HG02840 (cell line): ENCODE measurements at regions not wholly inside any gene's neighbourhood (a gene's known extent, or its start where the extent isn't known, plus 50 kb on each side); places are given as distances from the start of the nearest gene placed in this dataset.
A peak's percentile ranks its signal among the peaks of the same experiment; 100 is the strongest.

ENCODE experiments used
- ATAC-seq: cut with Tn5 transposase; IDR thresholded peaks from one replicate; pipeline ENCODE4 v1.9.1; 2021; ENCODE audit warnings: mild to moderate bottlenecking, moderate library complexity, moderate number of reproducible peaks; ENCODE audit not compliant: unreplicated experiment, low FRiP score

DNA sequence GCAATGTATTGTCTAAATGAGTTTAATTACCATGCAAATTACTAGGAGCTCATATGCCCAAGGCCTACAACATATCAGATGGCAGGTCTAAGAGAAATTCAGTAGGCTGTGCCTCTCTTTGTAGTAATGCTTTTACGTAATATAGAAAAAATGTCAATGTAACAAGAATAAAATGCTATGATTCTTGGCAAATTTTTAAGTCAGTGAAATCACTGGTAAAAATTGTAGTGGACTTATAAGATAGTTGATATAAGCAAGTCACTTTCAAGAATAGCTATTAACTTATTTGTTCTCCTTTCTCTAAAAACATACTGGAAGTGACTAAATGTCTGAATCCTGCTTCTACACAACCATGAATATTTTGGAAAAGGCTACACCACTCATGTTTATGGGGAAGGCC is 707.8 kb downstream of the TUSC7 start:
- ATAC-seq: no peak

- ATAC-seq: no peak
These were observed 717.5 kb downstream of the TUSC7 start for GRCh38 chr3:117427081-117427480.

- ATAC-seq: no peak
These were observed 723.8 kb downstream of the TUSC7 start for GRCh38 chr3:117433427-117433826.

DNA sequence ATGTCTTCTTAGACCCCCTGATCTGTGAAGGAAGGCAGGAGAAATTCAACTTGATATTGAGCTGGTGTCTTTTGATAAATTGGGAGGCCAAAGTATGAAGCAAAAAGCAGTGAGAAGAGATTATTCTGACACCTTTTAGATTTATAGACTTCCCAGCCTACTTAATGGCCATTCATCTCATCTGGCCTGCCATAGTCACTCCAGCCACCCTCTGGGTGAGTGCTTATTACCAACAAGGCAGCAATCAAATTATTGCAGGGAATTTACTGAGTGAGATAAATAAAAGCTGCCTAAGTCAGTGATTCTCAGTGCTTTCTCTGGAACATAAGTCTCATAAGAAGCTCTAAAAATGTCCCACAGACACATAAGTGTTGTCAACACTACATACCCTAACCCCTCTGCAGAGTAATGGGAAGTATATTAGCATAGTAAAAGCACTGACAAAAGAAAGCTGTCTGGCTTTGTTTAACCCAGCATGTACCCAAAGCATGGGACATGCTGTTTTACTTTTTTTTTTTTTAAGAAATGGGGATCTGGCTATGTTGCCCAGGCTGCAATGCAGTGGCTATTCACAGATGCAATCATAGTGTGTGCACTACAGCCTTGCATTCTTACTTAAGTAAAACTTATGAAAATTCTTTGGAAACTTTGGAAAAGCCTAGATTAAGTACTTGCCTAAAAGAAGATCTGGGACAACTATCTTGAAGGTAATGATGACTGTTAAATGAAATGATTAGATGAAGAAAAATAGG is 725.3 kb downstream of the TUSC7 start:
- ATAC-seq: no peak

DNA sequence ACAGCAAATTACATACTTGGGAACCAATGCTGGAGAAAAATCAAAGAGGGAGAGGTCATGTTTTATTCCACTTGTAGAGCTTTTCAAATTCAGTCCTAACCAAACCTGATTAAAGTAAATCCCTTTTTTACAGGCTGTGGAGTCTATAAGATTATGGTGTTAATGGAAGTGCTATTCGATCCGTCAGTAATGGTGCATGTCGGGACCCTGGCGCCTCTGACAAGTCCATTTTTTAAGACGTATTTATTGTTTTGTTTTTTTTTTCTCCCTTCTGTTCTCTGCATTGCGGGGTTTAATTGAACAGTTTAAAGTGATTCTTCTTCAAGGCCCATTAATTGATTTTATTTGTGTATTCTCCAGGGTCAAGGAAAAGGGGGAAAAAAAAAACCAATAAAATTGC is 725.9 kb downstream of the TUSC7 start:
- ATAC-seq: no peak

DNA sequence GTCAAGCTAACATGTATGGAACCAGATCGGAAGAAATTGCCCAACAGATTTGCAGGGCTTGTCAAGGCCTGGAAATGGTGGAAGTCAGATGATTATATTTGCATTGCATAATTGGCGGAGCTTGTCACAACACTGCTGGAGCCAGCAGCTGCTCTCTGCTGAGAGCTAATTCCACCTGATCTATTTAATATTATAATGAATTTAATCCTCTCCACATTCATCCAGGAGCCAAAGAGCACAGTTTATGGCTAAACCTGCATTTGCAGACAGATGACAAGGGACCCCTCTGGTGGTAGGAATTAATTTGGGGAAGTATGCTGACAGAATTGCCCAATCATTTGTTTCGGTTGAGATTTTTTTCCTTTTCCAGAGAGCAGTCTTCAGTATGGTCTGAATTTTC is 730.2 kb downstream of the TUSC7 start:
- no peak for ATAC-seq

GRCh38 chr3:117441851-117442250 is 732.3 kb downstream of the TUSC7 start:
- ATAC-seq: no peak

- no peak for ATAC-seq
These were observed 733.0 kb downstream of the TUSC7 start for GRCh38 chr3:117442566-117442965.

- ATAC-seq: no peak
These were observed 733.4 kb downstream of the TUSC7 start for GRCh38 chr3:117443014-117443413.

DNA sequence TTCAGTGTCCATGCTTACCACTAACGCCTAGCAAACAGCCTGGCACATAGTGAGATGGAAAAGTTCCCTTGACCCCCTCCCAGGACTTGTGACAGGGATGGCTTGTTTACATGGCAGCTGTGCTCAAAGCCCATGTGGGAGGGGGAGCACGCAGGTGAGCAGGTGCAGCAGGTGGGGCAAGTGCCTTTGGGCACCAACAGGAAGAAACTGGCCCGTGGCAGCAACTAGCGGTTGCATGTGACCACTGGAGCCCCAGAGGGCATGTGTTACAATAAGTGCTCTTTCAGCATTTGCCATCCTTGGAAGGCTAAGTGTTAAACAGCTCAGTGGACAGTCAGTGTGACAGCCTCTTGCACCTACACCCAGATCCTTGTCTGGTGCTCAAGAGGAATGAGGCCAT is 734.6 kb downstream of the TUSC7 start:
- ATAC-seq: no peak

DNA sequence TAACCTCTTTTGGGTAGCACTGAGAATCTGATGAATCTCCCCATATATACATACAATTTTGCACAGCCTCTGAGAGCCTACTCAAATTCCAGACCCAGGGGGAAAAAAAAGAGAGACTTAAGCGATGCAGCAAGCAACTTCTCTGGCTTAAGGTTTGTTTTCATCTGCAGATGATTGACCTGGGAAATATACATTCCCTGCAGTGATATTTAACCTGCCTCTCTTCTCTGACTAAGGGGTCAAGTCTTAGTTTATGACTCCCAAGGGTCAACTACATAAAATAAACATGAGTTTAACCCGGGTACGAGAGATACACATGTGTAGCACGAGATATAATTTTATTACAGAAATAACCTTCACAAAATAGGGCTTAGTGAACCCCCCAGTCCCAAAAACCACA is 737.8 kb downstream of the TUSC7 start:
- no peak for ATAC-seq

GRCh38 chr3:117450026-117450425 is 740.4 kb downstream of the TUSC7 start:
- no peak for ATAC-seq

- no peak for ATAC-seq
These were observed 744.7 kb downstream of the TUSC7 start for GRCh38 chr3:117454254-117454653.

DNA sequence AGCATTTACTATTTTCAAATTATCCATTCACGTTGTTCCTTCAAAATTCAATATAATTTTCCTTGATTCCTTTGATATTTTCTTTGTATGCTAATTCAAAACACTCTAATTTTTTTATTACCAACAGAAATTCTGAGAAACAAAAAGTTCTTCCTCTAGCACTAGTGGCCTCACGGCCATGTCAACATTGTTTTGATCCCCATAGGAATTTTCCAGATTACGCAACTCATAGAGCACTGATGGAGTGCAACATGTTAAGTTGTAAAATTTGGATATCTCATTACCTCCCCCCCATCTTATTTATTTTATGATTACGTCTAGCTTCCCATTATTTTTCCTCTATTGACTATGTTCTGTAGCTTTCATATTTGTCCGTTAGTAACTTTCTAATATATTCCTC is 745.3 kb downstream of the TUSC7 start:
- no peak for ATAC-seq

GRCh38 chr3:117455782-117456181 is 746.2 kb downstream of the TUSC7 start:
- no peak for ATAC-seq

- no peak for ATAC-seq
These were observed 753.9 kb downstream of the TUSC7 start for GRCh38 chr3:117463276-117464115.

DNA sequence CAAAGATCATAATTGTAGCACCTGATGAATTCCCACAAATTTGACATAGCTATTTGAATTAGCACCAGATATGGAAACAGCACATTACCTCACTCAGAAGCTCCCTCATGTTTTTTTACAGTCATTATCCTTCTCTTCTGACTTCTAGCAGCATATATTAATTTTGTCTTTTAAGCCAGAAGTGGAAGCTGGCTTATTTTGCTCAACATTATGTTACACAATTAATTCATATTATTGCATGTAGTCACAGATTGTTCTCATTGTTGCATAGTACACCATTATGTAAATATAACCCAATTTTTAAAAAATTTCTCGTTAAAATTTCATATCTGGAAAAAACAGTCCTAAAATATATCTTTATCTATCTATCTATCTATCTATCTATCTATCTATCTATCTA is 762.3 kb downstream of the TUSC7 start:
- no peak for ATAC-seq

DNA sequence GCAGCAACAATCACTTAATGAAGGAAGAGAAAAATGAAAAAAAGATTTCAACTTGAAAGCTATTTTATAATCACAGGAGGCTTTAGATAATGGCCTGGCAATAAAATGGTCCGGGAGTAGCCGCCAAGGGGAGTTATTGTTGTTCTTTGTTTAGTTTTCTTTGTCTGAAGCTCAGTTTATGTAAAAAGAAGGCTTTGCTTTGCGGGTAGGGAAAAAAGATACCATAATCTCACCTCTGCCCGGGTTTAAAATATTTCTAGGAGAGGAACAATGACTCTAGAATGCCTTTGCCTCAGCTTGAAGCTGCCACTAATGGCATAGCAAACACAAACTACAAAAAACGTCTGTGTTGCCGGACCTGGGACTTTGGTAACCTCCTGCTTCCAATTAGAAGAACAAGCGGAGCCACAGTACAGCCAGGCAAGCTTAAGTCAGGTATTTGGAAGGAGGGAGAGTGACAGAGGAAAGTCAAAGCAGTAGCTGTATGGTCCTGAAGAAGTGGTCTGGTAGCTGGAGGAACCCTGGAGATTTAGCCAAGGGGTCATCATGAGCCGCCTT is 764.5 kb downstream of the TUSC7 start:
- ATAC-seq: no peak

- no peak for ATAC-seq
These were observed 767.0 kb downstream of the TUSC7 start for GRCh38 chr3:117476572-117476971.

GRCh38 chr3:117477214-117477755 is 767.7 kb downstream of the TUSC7 start:
- ATAC-seq: no peak

GRCh38 chr3:117479095-117479494 is 769.5 kb downstream of the TUSC7 start:
- ATAC-seq: peak; percentile 66
